ENCODE measurements at regions not wholly inside any gene's neighbourhood (a gene's known extent, or its start where the extent isn't known, plus 50 kb on each side); places are given as distances from the start of the nearest gene placed in this dataset.

- no peak overlapping the region for H3K4me3 ChIP-seq (ENCODE audit: low read depth, low read length)
- H4K91ac ChIP-seq (ENCODE audit: low read depth, low read length) = no peak overlapping the region
- no peaks in the 10 kb centered on the region for H3K9me3 ChIP-seq (ENCODE audit: insufficient read depth, low read depth, low read length)
- H4K8ac ChIP-seq (ENCODE audit: low read depth, low read length) = no peak overlapping the region
- no peaks in the 10 kb centered on the region for H3K27me3 ChIP-seq (ENCODE audit: insufficient read depth, low read length)
- H4K12ac ChIP-seq (ENCODE audit: low read depth, low read length) = no peak overlapping the region
- H3K9ac ChIP-seq (ENCODE audit: low read length) = no peak overlapping the region
- no peak overlapping the region for H3K23ac ChIP-seq (ENCODE audit: low read length)
- no peak overlapping the region for H2AFZ ChIP-seq (ENCODE audit: insufficient read depth, low read length, poor library complexity)
- no peak for DNase-seq
- no peak overlapping the region for H3K4me2 ChIP-seq (ENCODE audit: low read length)
- no peak overlapping the region for H2BK5ac ChIP-seq (ENCODE audit: low read depth, low read length, poor library complexity)
- H3K4ac ChIP-seq (ENCODE audit: low read depth, low read length) = no peak overlapping the region
- no peaks in the 10 kb centered on the region for H3K79me1 ChIP-seq (ENCODE audit: low read length)
- no peak overlapping the region for H3K14ac ChIP-seq (ENCODE audit: low read length)
- H3K18ac ChIP-seq (ENCODE audit: low read length) = no peak overlapping the region
- no peaks in the 10 kb centered on the region for H3K36me3 ChIP-seq (ENCODE audit: control insufficient read depth in 1 of 2, insufficient read depth in 2 of 2, low read length in 2 of 2)
- H2BK12ac ChIP-seq (ENCODE audit: low read length) = no peak overlapping the region
- H3K27ac ChIP-seq (ENCODE audit: low read depth, low read length) = no peak overlapping the region
- no peak overlapping the region for H2AK5ac ChIP-seq (ENCODE audit: low read length)
- H3K4me1 ChIP-seq (ENCODE audit: control insufficient read depth in 1 of 2, insufficient read depth in 2 of 2, low read length in 2 of 2) = peaks cover 0 to 4% of the 10 kb centered on the region in 2 experiments
- no peaks in the 10 kb centered on the region for H3K79me2 ChIP-seq (ENCODE audit: control insufficient read depth, insufficient read depth, low read length, poor library complexity)
- H2BK120ac ChIP-seq (ENCODE audit: insufficient read depth, low read length, poor library complexity) = no peak overlapping the region
- no CpG with 5 or more reads among the region's 2 CpGs for WGBS (ENCODE audit: extremely low coverage, insufficient coverage, insufficient read length)
Measured at GRCh38 chr5:111672099-111672498, 84.9 kb downstream of the NREP start.

DNA sequence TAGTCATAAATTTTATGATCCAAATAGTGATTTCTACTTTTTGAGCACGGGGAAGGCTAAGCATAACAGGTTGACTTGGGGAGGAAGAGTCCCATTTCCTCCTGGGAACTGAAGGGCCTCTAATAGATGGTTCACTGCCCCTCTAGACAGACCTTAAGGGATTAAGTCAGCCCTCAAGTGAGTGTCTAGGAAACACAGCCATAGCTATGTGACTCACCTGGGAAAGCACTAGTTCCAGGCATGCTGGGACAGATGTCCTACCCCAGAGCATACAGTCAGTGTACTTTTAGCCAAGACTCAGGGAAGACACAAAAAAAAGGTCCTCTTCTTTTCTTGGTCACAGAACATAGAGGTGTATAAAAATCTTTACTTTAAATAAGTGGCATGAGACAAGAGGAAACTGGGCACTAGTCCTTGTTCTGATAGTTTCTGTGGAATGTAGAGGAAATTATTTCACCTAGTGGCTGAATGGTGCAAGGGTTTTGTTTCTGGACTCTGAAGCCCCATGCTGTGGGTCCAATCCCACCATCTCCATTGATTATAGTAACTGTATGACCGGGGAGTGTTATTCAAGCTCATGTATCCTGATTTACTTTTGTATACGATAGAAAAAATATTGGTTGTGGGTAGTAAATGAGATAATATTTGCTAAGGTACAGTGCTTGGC is 86.0 kb downstream of the NREP start:
- H3K18ac ChIP-seq (ENCODE audit: low read length) = no peak overlapping the region
- no peak overlapping the region for H3K4me3 ChIP-seq (ENCODE audit: low read depth, low read length)
- no peaks in the 10 kb centered on the region for H3K9me3 ChIP-seq (ENCODE audit: insufficient read depth, low read depth, low read length)
- H3K27ac ChIP-seq (ENCODE audit: low read depth, low read length) = no peak overlapping the region
- H2AFZ ChIP-seq (ENCODE audit: insufficient read depth, low read length, poor library complexity) = no peak overlapping the region
- DNase-seq = peak in 1 of 2 donors; percentile 20
- no peak overlapping the region for H4K12ac ChIP-seq (ENCODE audit: low read depth, low read length)
- H3K27me3 ChIP-seq (ENCODE audit: insufficient read depth, low read length) = no peaks in the 10 kb centered on the region
- no peak overlapping the region for H3K23ac ChIP-seq (ENCODE audit: low read length)
- H4K91ac ChIP-seq (ENCODE audit: low read depth, low read length) = no peak overlapping the region
- no peak overlapping the region for H3K4me2 ChIP-seq (ENCODE audit: low read length)
- no peak overlapping the region for H2BK5ac ChIP-seq (ENCODE audit: low read depth, low read length, poor library complexity)
- H3K4ac ChIP-seq (ENCODE audit: low read depth, low read length) = no peak overlapping the region
- H3K79me1 ChIP-seq (ENCODE audit: low read length) = no peaks in the 10 kb centered on the region
- H3K9ac ChIP-seq (ENCODE audit: low read length) = no peak overlapping the region
- H2AK5ac ChIP-seq (ENCODE audit: low read length) = no peak overlapping the region
- WGBS (ENCODE audit: extremely low coverage, insufficient coverage, insufficient read length) = no CpG with 5 or more reads among the region's 3 CpGs
- H3K4me1 ChIP-seq (ENCODE audit: control insufficient read depth in 1 of 2, insufficient read depth in 2 of 2, low read length in 2 of 2) = peaks cover 0 to 4% of the 10 kb centered on the region in 2 experiments
- no peaks in the 10 kb centered on the region for H3K36me3 ChIP-seq (ENCODE audit: control insufficient read depth in 1 of 2, insufficient read depth in 2 of 2, low read length in 2 of 2)
- H2BK120ac ChIP-seq (ENCODE audit: insufficient read depth, low read length, poor library complexity) = no peak overlapping the region
- H2BK12ac ChIP-seq (ENCODE audit: low read length) = no peak overlapping the region
- no peak overlapping the region for H3K14ac ChIP-seq (ENCODE audit: low read length)
- H3K79me2 ChIP-seq (ENCODE audit: control insufficient read depth, insufficient read depth, low read length, poor library complexity) = no peaks in the 10 kb centered on the region
- no peak overlapping the region for H4K8ac ChIP-seq (ENCODE audit: low read depth, low read length)

DNA sequence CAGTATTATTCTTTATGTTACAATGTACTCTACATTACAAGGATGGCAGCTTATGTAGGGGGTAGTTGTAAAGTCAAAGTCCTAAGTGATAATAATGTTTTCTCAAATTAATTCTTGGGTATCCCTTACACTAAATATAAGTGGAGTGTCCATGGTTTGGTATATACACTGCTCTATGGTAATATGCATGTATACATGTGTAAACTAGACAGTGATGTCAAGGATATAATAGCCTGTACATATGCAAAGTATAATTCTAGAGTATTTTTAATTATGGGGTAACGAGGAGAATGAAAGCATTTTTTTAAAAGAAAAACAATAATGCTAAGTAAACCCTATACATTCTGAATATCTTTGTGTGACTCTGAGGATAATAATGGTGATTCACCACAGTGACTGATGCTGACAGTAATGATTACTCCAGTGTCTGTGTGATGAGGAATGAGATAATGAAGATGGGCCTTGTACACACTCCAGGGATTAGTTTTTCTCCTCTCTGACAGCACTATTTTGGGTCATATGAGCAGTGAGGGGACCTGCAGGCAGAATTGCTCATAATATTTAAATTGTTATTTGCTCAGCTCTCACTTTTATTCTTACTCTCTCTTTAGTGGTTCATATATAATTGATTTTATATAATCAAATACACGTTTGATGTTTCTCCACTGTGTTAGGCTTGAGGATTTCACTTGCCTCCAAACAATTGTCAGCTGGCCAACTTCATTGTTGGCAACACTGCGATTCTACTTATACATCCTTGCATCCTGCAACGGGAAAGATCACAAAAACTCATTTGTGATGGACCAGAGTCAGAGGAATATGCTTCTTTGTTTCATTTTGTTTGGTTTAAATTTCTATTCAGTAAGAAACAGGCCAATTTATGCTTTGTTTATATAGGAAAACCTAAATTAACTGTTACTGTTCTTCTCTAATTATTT is 88.2 kb downstream of the NREP start:
- Histone ChIP-seq H3K36me3 (ENCODE audit: control insufficient read depth in 1 of 2, insufficient read depth in 2 of 2, low read length in 2 of 2) (no peaks in the 10 kb centered on the region), H3K23ac (ENCODE audit: low read length) (no peak overlapping the region), H3K9me3 (ENCODE audit: insufficient read depth, low read depth, low read length) (no peaks in the 10 kb centered on the region), H2AK5ac (ENCODE audit: low read length) (no peak overlapping the region), H3K14ac (ENCODE audit: low read length) (no peak overlapping the region), H3K27me3 (ENCODE audit: insufficient read depth, low read length) (no peaks in the 10 kb centered on the region), H3K79me2 (ENCODE audit: control insufficient read depth, insufficient read depth, low read length, poor library complexity) (no peaks in the 10 kb centered on the region), H2BK120ac (ENCODE audit: insufficient read depth, low read length, poor library complexity) (no peak overlapping the region), H3K27ac (ENCODE audit: low read depth, low read length) (no peak overlapping the region), H3K4me3 (ENCODE audit: low read depth, low read length) (no peak overlapping the region), H3K4ac (ENCODE audit: low read depth, low read length) (no peak overlapping the region), H2BK12ac (ENCODE audit: low read length) (no peak overlapping the region), H3K9ac (ENCODE audit: low read length) (no peak overlapping the region), H3K4me1 (ENCODE audit: control insufficient read depth in 1 of 2, insufficient read depth in 2 of 2, low read length in 2 of 2) (peaks cover 0 to 4% of the 10 kb centered on the region in 2 experiments), H4K91ac (ENCODE audit: low read depth, low read length) (no peak overlapping the region), H2AFZ (ENCODE audit: insufficient read depth, low read length, poor library complexity) (no peak overlapping the region), H2BK5ac (ENCODE audit: low read depth, low read length, poor library complexity) (no peak overlapping the region), H4K8ac (ENCODE audit: low read depth, low read length) (no peak overlapping the region), H3K4me2 (ENCODE audit: low read length) (no peak overlapping the region), H4K12ac (ENCODE audit: low read depth, low read length) (no peak overlapping the region), H3K79me1 (ENCODE audit: low read length) (no peaks in the 10 kb centered on the region), H3K18ac (ENCODE audit: low read length) (no peak overlapping the region)
- DNase-seq = peak; percentile 41 to 75
- no CpG with 5 or more reads among the region's 4 CpGs for WGBS (ENCODE audit: extremely low coverage, insufficient coverage, insufficient read length)

GRCh38 chr5:111667128-111667736 is 89.8 kb downstream of the NREP start:
- Histone ChIP-seq H4K91ac (ENCODE audit: low read depth, low read length) (no peak overlapping the region), H2AFZ (ENCODE audit: insufficient read depth, low read length, poor library complexity) (no peak overlapping the region), H3K36me3 (ENCODE audit: control insufficient read depth in 1 of 2, insufficient read depth in 2 of 2, low read length in 2 of 2) (no peaks in the 10 kb centered on the region), H3K4me3 (ENCODE audit: low read depth, low read length) (no peak overlapping the region), H3K27me3 (ENCODE audit: insufficient read depth, low read length) (no peaks in the 10 kb centered on the region), H3K14ac (ENCODE audit: low read length) (no peak overlapping the region), H3K79me1 (ENCODE audit: low read length) (no peaks in the 10 kb centered on the region), H2BK5ac (ENCODE audit: low read depth, low read length, poor library complexity) (no peak overlapping the region), H3K4ac (ENCODE audit: low read depth, low read length) (no peak overlapping the region), H3K4me2 (ENCODE audit: low read length) (no peak overlapping the region), H3K9me3 (ENCODE audit: insufficient read depth, low read depth, low read length) (no peaks in the 10 kb centered on the region), H3K23ac (ENCODE audit: low read length) (no peak overlapping the region), H3K27ac (ENCODE audit: low read depth, low read length) (no peak overlapping the region), H2BK12ac (ENCODE audit: low read length) (no peak overlapping the region), H3K4me1 (ENCODE audit: control insufficient read depth in 1 of 2, insufficient read depth in 2 of 2, low read length in 2 of 2) (peaks cover 0 to 4% of the 10 kb centered on the region in 2 experiments), H3K18ac (ENCODE audit: low read length) (no peak overlapping the region), H4K8ac (ENCODE audit: low read depth, low read length) (no peak overlapping the region), H3K79me2 (ENCODE audit: control insufficient read depth, insufficient read depth, low read length, poor library complexity) (no peaks in the 10 kb centered on the region), H2AK5ac (ENCODE audit: low read length) (no peak overlapping the region), H2BK120ac (ENCODE audit: insufficient read depth, low read length, poor library complexity) (no peak overlapping the region), H3K9ac (ENCODE audit: low read length) (no peak overlapping the region), H4K12ac (ENCODE audit: low read depth, low read length) (no peak overlapping the region)
- no peak for DNase-seq
- WGBS (ENCODE audit: extremely low coverage, insufficient coverage, insufficient read length) = no CpG with 5 or more reads among the region's 2 CpGs
